A549 (cell line): ENCODE measurements at regions not wholly inside any gene's neighbourhood (a gene's known extent, or its start where the extent isn't known, plus 50 kb on each side); places are given as distances from the start of the nearest gene placed in this dataset.

Experiments used
- CBX8 ChIP-seq: fragments of 200-600 bp; sonication (generic); IDR thresholded peaks from 2 replicates; pipeline ENCODE4 v1.6.1; 2016
- JUN ChIP-seq, 2 experiments: fragments of >200 bp; sonication (Bioruptor Twin); formaldehyde crosslinking; IDR thresholded peaks; 2 replicates in 1 of 2; 3 replicates in 1 of 2; pipeline ENCODE4 v1.6.1; 2016 to 2017
- POLR2A ChIP-seq: IDR thresholded peaks from 2 replicates; pipeline ENCODE4 v1.6.1; 2012; ENCODE audit warnings: mild to moderate bottlenecking, low read length
- SMC3 ChIP-seq: fragments of >200 bp; sonication (Bioruptor Twin); formaldehyde crosslinking; IDR thresholded peaks from 3 replicates; pipeline ENCODE4 v1.6.1; 2018; ENCODE audit warnings: inconsistent platforms
- TF ChIP-seq, protein P1 (sequence below): fragments of >200 bp; sonication (Bioruptor Twin); formaldehyde crosslinking; IDR thresholded peaks from 3 replicates; pipeline ENCODE4 v1.5.1; 2016

- no peak for TF ChIP-seq JUN (IDR thresholded peaks at IDR 0.05)
- TF ChIP-seq, protein P1, sequence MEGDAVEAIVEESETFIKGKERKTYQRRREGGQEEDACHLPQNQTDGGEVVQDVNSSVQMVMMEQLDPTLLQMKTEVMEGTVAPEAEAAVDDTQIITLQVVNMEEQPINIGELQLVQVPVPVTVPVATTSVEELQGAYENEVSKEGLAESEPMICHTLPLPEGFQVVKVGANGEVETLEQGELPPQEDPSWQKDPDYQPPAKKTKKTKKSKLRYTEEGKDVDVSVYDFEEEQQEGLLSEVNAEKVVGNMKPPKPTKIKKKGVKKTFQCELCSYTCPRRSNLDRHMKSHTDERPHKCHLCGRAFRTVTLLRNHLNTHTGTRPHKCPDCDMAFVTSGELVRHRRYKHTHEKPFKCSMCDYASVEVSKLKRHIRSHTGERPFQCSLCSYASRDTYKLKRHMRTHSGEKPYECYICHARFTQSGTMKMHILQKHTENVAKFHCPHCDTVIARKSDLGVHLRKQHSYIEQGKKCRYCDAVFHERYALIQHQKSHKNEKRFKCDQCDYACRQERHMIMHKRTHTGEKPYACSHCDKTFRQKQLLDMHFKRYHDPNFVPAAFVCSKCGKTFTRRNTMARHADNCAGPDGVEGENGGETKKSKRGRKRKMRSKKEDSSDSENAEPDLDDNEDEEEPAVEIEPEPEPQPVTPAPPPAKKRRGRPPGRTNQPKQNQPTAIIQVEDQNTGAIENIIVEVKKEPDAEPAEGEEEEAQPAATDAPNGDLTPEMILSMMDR, result no peak
- TF ChIP-seq SMC3, result no peak
- TF ChIP-seq POLR2A, result no peak
- TF ChIP-seq CBX8, result no peak
Observed at GRCh38 chr14:58912799-58913432, 275.2 kb downstream of the DACT1 start.
